ENCODE measurements at regions not wholly inside any gene's neighbourhood (a gene's known extent, or its start where the extent isn't known, plus 50 kb on each side); places are given as distances from the start of the nearest gene placed in this dataset.
"Not testable (repeated sequence)": the region's sequence is repeated elsewhere in the genome, so short reads cannot be mapped to it uniquely, and the experiment has no call there.

DNA sequence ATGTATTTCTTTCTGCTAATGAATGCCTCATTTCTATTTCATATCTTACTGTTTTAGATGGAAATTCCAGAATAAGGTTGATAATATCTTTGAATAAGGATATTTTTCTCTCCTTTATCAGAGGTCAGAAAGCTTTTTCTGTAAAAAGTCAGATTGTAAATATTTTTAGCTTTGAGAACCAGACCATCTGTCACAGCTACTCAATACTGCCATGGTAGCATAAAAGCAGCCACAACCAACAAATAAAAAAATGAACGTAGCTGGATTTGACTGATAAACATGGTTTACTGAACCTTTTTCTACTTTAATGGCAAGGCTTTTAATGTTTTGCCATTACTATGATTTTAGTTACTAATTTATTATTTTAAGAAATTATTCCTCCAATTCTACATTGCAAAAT, 217.4 kb upstream of the COX10 start:
- ChIA-PET POLR2A (interaction anchor here (0.7 kb wide), 1 partner anchor 231 kb away, joined by 5 read pairs; no protein-coding TSS in a partner anchor), CTCF (no interaction called here)
- no peak overlapping the region for H3K4me3 ChIP-seq (ENCODE audit: low read depth, low read length)
- DNase-seq (ENCODE audit: low read depth) = no peak
- TF ChIP-seq, protein P1, sequence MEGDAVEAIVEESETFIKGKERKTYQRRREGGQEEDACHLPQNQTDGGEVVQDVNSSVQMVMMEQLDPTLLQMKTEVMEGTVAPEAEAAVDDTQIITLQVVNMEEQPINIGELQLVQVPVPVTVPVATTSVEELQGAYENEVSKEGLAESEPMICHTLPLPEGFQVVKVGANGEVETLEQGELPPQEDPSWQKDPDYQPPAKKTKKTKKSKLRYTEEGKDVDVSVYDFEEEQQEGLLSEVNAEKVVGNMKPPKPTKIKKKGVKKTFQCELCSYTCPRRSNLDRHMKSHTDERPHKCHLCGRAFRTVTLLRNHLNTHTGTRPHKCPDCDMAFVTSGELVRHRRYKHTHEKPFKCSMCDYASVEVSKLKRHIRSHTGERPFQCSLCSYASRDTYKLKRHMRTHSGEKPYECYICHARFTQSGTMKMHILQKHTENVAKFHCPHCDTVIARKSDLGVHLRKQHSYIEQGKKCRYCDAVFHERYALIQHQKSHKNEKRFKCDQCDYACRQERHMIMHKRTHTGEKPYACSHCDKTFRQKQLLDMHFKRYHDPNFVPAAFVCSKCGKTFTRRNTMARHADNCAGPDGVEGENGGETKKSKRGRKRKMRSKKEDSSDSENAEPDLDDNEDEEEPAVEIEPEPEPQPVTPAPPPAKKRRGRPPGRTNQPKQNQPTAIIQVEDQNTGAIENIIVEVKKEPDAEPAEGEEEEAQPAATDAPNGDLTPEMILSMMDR (IDR thresholded peaks at IDR 0.05; ENCODE audit: insufficient read depth, low read depth, low read length) = no peak
- H3K27me3 ChIP-seq (ENCODE audit: control insufficient read depth, insufficient read depth, low read length) = no peaks in the 10 kb centered on the region
- no peaks in the 10 kb centered on the region for H3K36me3 ChIP-seq (ENCODE audit: control insufficient read depth, insufficient read depth, low read length)

DNA sequence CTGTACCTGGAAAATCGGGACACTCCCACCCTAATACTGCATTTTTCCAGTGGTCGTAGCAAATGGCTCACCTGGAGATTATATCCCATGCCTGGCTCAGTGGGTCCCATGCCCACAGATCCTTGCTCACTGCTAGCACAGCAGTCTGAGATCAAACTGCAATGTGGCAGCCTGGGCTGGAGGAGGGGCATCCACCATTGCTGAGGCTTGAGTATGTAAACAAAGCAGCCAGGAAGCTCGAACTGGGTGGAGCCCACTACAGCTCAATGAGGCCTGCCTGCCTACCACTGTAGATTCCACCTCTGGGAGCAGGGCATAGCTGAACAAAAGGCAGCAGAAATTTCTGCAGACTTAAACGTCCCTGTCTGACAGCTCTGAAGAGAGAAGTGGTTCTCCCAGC, 213.6 kb upstream of the COX10 start:
- POLR2A ChIA-PET; H3K27me3 ChIP-seq (ENCODE audit: control insufficient read depth, insufficient read depth, low read length); H3K4me3 ChIP-seq (ENCODE audit: low read depth, low read length); H3K36me3 ChIP-seq (ENCODE audit: control insufficient read depth, insufficient read depth, low read length); DNase-seq (ENCODE audit: low read depth): not testable (repeated sequence)
- CTCF ChIA-PET = interaction anchor here (0.6 kb wide), 1 partner anchor 11 kb away, joined by 3 read pairs; no protein-coding TSS in a partner anchor

DNA sequence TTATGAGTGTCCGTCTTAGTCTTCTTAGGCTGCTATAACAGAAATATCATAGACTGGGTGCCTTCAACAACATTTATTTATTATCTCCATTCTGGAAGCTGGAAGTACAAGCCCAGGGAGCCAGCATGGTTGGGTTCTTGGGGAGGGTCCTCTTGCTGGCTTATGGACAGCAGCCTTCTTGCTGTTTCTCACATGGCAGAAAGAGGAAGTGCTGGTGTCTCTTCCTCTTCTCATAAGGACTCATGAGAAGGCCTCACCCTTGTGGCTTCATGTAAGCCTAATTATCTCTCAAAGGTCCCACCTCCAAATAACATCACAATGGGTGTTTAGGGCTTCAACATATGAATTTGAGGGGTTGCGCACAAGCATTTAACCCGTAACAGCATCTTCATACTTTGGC, 207.0 kb upstream of the COX10 start:
- ChIA-PET CTCF (no interaction called here), POLR2A (no interaction called here)
- no peaks in the 10 kb centered on the region for H3K36me3 ChIP-seq (ENCODE audit: control insufficient read depth, insufficient read depth, low read length)
- DNase-seq (ENCODE audit: low read depth) = no peak
- TF ChIP-seq, protein P1 (IDR thresholded peaks at IDR 0.05; ENCODE audit: insufficient read depth, low read depth, low read length) = no peak
- no peaks in the 10 kb centered on the region for H3K27me3 ChIP-seq (ENCODE audit: control insufficient read depth, insufficient read depth, low read length)
- H3K4me3 ChIP-seq (ENCODE audit: low read depth, low read length) = no peak overlapping the region

DNA sequence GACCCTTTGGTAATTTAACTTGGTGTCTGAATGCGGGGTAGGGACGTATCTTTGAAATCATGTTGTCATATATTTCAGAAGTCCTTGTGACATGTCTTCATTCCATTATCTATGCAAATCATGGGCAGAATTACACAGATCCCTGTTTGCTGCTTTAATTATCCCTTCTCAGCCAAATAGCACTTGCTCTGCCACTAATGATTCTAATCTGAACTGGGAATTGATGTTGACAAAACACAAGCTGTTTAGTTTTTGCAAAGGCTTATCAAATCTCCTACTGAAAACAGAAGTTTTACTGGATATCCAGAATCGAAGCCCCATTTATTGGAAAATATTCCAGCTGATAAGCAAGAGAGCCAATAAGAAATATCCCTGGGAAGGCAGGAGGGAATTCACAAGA, 205.9 kb upstream of the COX10 start:
- ChIA-PET POLR2A (no interaction called here), CTCF (no interaction called here)
- Histone ChIP-seq H3K4me3 (ENCODE audit: low read depth, low read length) (no peak overlapping the region), H3K27me3 (ENCODE audit: control insufficient read depth, insufficient read depth, low read length) (no peaks in the 10 kb centered on the region), H3K36me3 (ENCODE audit: control insufficient read depth, insufficient read depth, low read length) (no peaks in the 10 kb centered on the region)
- DNase-seq (ENCODE audit: low read depth) = no peak
- TF ChIP-seq, protein P1 (IDR thresholded peaks at IDR 0.05; ENCODE audit: insufficient read depth, low read depth, low read length) = no peak

DNA sequence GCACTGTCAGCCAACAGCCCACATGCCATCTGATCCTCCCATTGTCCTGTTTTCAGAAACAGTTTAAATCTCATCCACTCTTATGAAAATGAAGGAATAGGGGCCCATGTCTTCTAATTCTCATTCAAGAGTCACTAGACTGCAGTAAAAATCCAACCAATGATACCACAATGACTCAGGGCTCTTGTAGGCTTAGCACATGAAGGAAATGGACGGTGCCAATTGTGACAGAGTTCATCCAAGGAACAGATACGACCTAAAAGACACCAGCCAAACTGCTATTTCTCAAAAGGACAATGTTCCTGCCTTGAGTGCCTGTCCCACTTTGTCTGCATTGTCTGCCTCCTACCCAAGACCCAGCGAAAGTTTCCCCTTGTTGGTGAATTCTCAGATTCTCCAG, 204.8 kb upstream of the COX10 start:
- Histone ChIP-seq H3K4me3 (ENCODE audit: low read depth, low read length) (no peak overlapping the region), H3K36me3 (ENCODE audit: control insufficient read depth, insufficient read depth, low read length) (no peaks in the 10 kb centered on the region), H3K27me3 (ENCODE audit: control insufficient read depth, insufficient read depth, low read length) (no peaks in the 10 kb centered on the region)
- CTCF ChIA-PET = interaction anchor here (0.6 kb wide), 1 partner anchor 1063 kb away, joined by 3 read pairs; no protein-coding TSS in a partner anchor
- POLR2A ChIA-PET = no interaction called here
- TF ChIP-seq, protein P1 (IDR thresholded peaks at IDR 0.05; ENCODE audit: insufficient read depth, low read depth, low read length) = no peak
- DNase-seq (ENCODE audit: low read depth) = peak; percentile 3

DNA sequence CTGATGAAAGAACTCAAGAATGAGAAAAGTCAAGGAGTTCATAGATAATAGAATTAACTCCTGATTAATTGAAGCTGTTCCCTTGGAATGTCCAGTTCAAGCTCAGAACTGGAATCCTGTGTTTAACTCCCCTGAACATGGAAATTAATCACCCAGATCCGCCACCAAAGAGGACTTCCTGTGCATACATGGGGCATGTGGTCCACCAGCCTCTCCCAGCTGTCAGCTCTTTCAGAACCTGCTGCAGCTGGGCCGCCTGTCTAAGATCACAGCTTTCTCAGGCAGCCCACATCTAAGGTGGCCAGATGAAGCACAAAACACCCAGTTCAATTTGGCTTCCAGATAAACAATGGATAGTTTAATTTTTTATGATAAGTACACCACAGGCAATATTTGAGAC, 203.7 kb upstream of the COX10 start:
- Histone ChIP-seq H3K27me3 (ENCODE audit: control insufficient read depth, insufficient read depth, low read length) (no peaks in the 10 kb centered on the region), H3K4me3 (ENCODE audit: low read depth, low read length) (no peak overlapping the region), H3K36me3 (ENCODE audit: control insufficient read depth, insufficient read depth, low read length) (no peaks in the 10 kb centered on the region)
- ChIA-PET CTCF (no interaction called here), POLR2A (no interaction called here)
- DNase-seq (ENCODE audit: low read depth) = no peak
- TF ChIP-seq, protein P1 (IDR thresholded peaks at IDR 0.05; ENCODE audit: insufficient read depth, low read depth, low read length) = no peak

Data from BJ (cell line).